HG02938 (cell line): ENCODE measurements at regions not wholly inside any gene's neighbourhood (a gene's known extent, or its start where the extent isn't known, plus 50 kb on each side); places are given as distances from the start of the nearest gene placed in this dataset.
"Not testable (repeated sequence)": the region's sequence is repeated elsewhere in the genome, so short reads cannot be mapped to it uniquely, and the experiment has no call there.

Experiments
- ATAC-seq: cut with Tn5 transposase; IDR thresholded peaks from one replicate; pipeline ENCODE4 v1.9.1; 2021; ENCODE audit warnings: mild to moderate bottlenecking, moderate library complexity; ENCODE audit not compliant: unreplicated experiment

DNA sequence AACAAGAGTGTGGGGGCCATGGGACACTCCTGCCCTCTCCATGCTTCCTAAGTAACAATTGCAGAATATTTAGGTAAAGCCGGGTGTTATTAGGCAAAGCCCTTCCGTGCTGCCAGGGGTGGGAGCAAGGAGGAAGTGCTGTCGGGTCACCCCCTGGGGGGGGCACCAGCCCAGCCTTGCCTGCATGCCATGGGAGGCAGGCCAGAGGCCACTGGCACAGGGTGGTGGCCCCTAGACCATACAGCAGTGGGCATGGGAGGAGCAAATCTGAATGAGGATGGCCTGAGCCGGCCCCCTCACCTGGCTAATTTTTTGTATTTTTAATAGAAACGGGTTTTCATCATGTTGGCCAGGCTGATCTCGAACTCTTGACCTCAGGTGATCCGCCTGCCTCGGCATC is 355.7 kb upstream of the CDH8 start:
- no peak for ATAC-seq

GRCh38 chr16:62391134-62391533 is 354.9 kb upstream of the CDH8 start:
- ATAC-seq = no peak

GRCh38 chr16:62390214-62390613 is 354.0 kb upstream of the CDH8 start:
- ATAC-seq = no peak

DNA sequence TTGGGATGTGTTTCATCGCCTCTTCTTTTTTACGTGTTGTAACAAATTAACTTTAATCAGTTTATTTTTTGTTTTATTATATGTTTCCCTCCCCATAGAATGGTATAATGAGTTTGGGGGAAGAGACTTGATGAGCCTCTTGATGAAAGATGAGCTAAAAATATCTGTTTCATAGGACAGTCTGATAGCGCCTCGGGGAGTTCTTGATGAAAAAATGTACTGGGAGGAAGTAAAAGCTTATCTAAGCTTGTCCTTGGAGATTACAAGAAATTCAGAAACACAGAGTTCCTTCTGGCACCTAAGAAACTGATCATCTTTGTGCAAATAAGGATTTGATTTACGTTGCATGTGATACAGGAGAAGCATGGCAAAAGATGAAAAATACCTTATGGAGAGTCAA is 350.2 kb upstream of the CDH8 start:
- no peak for ATAC-seq

GRCh38 chr16:62383941-62384340 is 347.7 kb upstream of the CDH8 start:
- no peak for ATAC-seq

DNA sequence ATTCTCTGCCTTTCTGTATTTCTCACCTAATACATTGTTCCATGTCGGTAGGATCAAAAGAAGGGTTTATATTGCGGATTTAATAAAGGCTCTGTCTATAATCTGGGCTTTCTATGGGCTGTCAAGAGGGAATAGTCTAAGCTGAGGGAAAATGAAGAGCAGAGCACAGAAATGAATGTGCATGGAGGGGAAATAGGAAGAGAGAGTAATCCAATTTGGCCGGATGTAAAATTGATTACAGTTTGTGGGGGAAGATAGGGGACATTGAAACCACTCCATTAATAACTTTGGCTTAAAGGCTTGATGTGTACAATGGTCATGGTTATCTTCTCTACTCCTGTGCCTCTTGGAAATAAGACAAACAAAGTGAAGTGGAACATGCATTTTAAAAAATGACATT is 334.2 kb upstream of the CDH8 start:
- ATAC-seq = no peak

DNA sequence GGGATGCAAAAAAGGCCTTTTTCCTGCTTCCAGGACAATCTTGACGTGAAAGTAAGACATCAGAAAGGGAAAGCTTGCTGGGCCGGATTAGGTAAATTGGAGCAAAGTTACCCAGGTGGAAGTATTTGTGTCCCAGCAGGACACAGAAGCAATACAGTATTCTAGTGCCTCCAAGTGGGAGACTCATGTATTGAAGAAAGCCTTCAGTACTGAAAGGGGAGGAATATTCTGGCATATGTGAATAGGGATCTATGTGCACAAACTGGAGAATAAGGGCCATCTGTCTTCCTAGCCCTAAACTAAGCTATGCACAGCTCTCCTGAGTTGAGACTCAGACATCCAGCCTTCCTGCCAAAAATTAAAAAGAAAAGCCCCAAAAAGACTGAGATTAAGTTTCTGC is 327.3 kb upstream of the CDH8 start:
- no peak for ATAC-seq

DNA sequence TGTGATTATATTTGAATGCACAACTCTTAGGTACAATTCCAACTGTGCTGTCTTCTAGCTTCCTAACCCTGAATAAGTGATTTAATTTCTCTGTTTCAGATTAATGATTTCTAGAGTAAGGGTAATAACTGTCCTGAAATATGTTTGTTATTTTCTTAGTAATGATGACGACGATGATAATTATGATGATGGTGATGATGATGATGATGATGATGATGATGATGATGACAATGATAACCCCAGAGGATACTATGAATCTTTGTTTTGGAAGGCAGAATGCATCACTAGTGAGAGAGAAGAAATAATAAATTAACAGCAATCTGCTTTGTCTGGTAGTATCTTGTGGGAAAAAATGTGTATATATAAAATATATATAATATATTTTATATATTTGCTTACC is 317.1 kb upstream of the CDH8 start:
- ATAC-seq = no peak

DNA sequence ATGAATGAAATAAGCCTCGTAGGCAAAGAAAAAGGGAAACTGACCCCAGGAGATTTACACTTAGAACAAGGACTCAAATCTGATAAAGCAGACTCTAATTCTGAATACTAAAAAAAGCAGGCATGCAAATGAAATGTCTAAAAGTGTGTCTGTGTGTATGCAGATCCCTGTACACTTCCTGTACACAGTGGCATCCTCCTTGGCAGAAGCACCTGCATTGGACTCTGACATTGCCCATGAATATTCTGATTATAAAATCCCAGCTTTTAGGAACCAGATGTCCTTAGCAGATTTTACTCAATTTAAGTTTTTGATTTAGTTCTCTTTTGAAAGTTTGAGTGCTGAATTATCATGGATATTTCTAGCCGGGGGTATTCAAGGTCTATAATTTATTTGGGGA is 306.0 kb upstream of the CDH8 start:
- ATAC-seq = no peak

GRCh38 chr16:62335356-62335755 is 299.1 kb upstream of the CDH8 start:
- no peak for ATAC-seq

- no peak for ATAC-seq
These were observed 285.4 kb upstream of the CDH8 start for GRCh38 chr16:62321606-62322005.

GRCh38 chr16:62298600-62298999 is 262.4 kb upstream of the CDH8 start:
- ATAC-seq = no peak

- ATAC-seq = no peak
These were observed 258.2 kb upstream of the CDH8 start for GRCh38 chr16:62294213-62294972.

DNA sequence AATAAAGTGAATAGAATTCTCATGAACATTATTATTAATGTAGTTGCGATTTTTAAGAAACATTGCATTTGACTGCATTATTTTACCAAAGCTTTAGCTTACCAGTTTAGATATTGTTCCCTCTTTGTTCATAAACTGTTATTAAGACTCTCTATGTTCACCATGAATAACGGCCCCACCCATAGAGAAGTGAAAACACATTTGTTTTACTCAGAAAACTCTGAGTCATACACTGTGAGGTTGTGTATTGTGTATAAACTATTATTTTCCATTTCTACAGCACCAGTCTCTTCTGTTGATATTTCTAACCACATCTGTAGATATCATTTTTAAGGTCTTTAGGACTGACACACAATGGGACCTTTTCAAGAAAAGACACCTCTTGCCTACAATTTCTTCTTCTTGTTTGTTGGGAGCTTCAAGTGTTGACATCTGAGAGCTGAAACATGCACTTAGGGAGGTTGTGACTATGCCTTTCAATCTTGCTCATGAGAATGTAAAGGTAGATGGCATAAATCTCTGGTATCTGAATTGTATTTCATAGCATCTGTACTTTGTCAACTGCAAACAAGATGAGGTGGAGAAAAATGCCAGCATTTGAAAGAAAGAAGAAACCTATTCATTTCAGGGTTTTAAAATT is 252.9 kb upstream of the CDH8 start:
- ATAC-seq = no peak

DNA sequence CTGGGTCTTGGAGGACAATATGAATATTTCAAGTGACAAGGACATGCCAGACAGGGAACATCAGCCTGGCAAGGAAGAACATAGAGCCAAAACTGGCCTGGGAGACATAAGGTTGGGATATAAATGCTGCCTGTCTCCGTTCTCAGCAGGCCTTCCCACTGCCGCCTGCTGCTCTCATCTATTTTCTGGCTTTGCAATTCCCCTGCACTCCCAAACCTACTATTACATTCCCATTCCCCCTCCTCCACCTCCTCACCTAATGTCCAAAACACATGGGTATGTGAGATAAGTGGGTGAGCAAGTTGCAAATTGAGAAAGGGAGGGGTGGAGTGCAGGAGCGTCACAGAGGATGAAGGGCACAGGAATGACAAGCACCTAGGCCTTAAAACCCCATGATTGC is 244.3 kb upstream of the CDH8 start:
- ATAC-seq = no peak

- ATAC-seq = no peak
These were observed 241.7 kb upstream of the CDH8 start for GRCh38 chr16:62277942-62278341.

- no peak for ATAC-seq
These were observed 240.4 kb upstream of the CDH8 start for GRCh38 chr16:62276637-62277036.

DNA sequence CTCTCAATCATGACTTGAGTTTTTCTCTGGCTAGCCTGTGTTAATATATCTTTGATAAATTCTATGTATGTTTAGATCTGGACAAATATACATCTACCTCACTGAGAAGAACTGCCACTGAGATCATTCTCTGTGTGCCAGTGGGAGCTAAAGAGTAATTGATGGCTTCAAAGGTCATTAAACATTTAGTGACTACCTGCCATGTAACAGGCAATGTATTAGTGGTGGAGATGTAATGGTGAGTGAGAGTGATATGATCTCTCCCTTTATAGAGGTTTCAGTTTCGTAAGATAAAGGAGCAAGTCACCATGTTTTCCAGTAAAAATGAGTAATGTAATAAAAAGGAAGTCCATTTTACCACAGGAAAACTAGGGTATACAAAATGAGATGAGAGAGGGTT is 235.8 kb upstream of the CDH8 start:
- no peak for ATAC-seq

DNA sequence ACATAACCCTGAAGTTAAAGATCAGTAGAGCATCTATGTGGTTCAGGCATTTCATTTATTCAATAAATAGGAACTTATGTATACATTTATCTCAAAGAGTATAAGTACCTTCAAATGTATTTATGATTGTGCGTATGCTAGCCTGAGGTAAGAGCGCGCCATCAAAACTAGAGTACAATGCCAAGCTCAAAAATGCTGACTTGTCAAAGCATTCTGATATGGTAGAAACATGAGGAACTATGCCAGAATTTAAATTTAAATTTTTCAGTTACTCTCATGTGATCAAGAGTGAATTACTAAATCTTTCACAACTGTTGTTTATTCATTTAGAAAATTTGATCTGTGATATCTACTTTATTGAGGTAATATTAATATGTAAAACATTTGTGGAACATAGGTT is 225.5 kb upstream of the CDH8 start:
- ATAC-seq = no peak

DNA sequence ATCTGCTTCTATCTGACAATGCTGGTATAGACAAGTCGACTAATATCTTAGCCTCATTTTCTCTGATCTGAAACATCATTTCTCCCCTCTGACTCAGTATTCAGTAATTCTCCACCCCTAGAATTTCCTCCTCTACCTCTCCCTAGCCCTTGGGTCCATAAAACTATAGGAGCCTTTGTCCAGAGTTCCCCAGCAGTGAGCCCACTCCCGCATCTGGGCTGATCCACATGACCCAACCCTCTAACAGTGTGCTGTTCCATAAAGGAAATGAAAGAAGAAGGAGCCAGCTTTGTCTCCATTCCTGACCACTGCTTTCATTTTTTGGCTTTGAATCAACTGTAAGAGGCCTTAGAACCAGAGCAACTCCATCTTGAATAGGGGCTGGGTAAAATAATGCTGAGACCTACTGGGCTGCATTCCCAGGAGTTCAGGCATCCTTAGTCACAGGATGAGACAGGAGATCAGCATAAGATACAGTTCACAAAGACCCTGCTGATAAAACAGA is 222.7 kb upstream of the CDH8 start:
- ATAC-seq = not testable (repeated sequence)

DNA sequence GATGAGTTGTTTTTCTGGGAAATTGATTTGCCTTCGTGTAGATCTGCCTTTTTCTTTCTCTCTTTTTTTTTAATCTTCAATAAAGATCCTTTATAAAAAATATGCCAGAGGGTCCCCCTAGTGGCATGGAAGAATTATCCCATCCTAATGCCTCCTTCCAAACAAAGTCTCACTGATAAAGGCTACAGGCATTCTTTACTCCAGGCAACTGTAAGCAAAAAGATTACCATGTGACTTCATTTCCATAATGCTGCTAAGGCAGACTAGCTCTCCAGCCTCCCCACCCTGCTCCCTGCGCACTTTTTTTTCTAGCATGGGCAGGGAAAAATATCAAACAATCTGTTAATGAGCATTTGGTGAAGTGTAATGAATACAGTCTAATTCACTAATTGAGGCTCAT is 220.2 kb upstream of the CDH8 start:
- no peak for ATAC-seq

GRCh38 chr16:62254847-62255246 is 218.6 kb upstream of the CDH8 start:
- no peak for ATAC-seq

- ATAC-seq = no peak
These were observed 218.1 kb upstream of the CDH8 start for GRCh38 chr16:62254372-62254771.
